WI38 (cell line): ENCODE measurements at regions not wholly inside any gene's neighbourhood (a gene's known extent, or its start where the extent isn't known, plus 50 kb on each side); places are given as distances from the start of the nearest gene placed in this dataset.

Experiments used
- H3K4me3 ChIP-seq: 2 replicates; pipeline ENCODE4 v1.5.1; 2011; ENCODE audit warnings: low read depth, mild to moderate bottlenecking, control low read depth, low read length
- TF ChIP-seq, protein P1 (sequence below): IDR thresholded peaks from 2 replicates; pipeline ENCODE4 v1.5.1; 2012; ENCODE audit warnings: low read depth, mild to moderate bottlenecking, control low read depth, low read length

DNA sequence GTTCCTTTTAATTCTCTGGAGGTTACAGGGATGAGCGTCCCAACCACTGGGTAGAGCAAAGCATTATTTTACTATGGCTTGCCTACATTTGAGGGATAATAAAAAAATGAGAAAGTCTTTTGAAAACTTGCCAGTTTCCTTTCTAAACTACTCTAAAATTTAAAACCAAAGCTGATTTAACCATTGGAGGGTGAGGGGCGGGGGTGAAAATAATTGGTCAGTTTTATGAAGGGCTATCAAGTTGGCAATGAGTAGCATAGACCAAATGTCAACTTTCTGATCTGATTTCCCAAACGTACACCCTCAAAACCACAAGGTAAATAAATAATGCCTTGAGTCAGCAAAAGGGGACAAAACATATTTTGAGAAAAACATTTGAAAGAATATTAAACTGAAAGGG is 85.7 kb upstream of the STK17B start:
- no peak overlapping the region for H3K4me3 ChIP-seq
- TF ChIP-seq, protein P1, sequence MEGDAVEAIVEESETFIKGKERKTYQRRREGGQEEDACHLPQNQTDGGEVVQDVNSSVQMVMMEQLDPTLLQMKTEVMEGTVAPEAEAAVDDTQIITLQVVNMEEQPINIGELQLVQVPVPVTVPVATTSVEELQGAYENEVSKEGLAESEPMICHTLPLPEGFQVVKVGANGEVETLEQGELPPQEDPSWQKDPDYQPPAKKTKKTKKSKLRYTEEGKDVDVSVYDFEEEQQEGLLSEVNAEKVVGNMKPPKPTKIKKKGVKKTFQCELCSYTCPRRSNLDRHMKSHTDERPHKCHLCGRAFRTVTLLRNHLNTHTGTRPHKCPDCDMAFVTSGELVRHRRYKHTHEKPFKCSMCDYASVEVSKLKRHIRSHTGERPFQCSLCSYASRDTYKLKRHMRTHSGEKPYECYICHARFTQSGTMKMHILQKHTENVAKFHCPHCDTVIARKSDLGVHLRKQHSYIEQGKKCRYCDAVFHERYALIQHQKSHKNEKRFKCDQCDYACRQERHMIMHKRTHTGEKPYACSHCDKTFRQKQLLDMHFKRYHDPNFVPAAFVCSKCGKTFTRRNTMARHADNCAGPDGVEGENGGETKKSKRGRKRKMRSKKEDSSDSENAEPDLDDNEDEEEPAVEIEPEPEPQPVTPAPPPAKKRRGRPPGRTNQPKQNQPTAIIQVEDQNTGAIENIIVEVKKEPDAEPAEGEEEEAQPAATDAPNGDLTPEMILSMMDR, result no peak

DNA sequence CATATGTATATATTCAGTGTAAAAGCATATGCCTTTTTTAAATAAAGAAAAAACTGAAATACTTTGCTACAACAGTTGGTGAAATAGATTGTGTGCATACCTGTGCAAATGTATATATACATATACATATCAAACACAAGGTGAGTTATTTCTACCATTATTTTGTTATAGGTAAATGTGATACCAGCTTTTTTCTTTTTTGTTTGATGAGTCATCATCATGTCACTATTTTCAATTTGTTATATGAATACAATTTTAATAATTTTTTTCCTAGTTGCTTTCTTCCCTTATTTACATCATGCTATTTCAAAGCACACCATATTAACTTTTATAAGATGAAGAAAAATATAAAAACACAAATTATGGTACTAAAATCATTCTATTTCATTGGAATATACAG is 87.0 kb upstream of the STK17B start:
- TF ChIP-seq, protein P1, result no peak
- no peak overlapping the region for H3K4me3 ChIP-seq

DNA sequence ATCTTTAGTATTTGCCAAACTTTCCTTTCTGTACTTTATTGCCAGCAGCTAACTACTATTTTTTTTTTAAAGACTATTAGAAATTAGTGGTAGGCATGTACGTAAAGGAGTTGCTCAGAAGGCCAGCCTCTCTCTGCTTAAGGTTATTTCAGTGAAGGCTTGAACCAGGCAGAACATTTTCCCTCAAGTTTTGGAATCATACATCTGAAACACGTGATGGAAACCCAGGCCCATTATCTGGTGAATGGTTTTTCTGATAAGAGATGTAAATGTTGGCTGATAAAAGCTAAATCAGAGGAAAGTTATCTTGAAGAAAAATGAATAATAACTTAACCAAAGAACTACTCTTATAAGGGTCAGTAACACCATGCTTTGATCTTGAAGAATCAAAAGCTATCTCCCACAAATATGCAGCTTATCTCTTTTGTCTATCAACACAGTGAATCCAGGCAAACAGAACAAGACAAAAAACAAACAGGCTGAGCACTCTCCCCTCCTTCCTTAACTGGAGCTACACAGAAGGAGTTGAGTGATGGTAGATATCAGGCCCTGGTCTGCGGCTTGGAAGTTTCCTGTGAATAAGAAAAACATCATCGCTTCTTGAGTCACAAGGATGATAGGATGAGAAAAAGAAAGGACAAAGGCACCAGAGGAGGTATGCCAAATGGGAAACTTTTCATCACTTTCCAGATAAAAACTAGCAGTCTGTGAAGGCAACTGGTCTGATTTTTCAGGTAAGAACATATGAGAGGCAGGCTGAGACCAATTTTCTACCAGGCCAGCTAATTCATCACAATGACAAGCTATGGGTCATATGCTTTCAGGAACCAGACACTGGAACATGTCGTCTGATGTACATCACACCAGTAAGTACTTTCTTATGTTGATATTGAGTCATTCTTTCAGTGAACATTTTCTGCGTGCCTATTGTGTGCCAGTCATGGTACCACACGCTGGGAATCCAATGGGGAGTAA is 88.4 kb upstream of the STK17B start:
- H3K4me3 ChIP-seq, result no peak overlapping the region
- TF ChIP-seq, protein P1, result no peak

DNA sequence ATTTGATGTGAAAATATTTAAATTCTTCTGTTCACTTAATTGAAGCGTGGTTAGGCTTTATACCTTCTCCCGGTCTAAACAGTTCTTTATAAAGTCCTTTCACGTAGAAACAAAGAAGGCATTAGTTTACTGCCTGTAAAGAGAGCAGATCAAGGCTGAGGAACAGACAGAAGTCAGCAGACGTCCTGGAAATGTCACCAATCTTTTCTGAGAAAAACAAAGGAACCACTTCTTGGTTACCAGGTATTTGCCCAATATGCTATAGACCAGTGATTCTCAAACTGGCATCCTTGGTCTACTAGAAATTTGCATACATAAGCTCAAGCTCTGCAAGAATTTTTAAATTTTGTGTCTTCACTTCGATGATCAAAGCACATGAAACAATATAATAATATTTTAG is 89.2 kb upstream of the STK17B start:
- TF ChIP-seq, protein P1, result no peak
- no peak overlapping the region for H3K4me3 ChIP-seq

DNA sequence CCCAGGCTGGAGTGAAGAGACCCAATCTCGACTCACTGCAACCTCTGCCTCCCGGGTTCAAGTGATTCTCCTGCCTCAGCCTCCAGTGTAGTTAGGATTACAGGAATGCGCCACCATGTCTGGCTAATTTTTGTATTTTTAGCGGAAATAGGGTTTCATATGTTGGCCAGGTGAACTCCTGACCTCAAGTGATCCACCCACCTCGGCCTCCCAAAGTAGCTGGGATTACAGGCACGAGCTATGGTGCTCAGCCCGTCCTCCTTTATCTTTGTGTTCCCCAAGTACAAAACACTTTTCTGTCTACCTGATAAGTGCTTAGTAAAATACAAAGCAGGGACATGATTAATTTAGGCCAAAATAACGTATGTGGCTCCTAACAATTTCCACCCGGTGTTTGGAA is 91.2 kb upstream of the STK17B start:
- no peak overlapping the region for H3K4me3 ChIP-seq
- TF ChIP-seq, protein P1, result no peak

DNA sequence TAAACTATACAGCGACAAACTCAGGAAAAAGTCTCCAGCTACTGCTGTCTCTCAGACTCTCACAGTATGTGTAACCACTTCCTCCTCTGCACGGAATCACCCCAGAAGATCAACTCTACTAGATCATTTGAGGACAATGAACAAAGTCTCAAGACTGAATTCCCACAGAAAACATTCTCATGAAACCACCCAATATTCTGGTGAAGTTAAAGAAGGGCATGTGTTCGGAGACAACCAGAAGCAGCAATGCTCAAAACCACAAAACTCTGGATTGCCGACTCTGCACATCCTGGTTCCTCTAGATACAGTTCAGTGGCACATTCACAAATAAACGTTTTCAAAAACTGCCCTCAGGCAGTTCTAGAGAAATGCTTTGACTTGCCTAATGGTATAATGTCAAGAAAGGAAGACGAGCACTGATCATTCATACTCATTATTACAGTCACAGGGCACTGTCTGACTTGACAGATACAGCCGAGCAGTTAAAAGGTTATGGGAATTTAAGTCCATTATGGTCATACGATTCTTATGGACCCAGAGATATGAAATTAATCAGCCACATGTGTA is 91.9 kb upstream of the STK17B start:
- TF ChIP-seq, protein P1, result no peak
- no peak overlapping the region for H3K4me3 ChIP-seq

DNA sequence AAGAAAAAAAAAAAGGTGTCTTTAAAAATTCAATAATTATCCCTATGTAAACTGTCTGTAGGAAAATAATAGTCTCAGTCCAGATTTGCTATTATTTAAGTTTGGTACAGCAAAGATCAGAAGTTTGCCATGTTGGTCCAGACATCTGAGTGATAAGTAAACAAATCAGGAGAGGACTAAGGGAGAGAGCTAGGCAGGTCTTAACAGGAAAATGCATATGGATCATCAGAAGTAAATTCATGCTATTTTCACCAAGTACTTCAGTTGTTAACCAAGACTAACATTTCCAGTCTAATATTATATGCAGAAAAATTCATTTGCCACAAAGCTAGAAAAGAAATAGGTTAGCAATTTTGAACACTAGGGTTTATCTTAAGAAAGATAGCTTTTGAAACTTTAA is 95.0 kb upstream of the STK17B start:
- TF ChIP-seq, protein P1, result no peak
- no peak overlapping the region for H3K4me3 ChIP-seq
